DMS 273 treated with DMSO at 0.1 percent for 48 hours (cell line): ENCODE measurements at regions not wholly inside any gene's neighbourhood (a gene's known extent, or its start where the extent isn't known, plus 50 kb on each side); places are given as distances from the start of the nearest gene placed in this dataset.
"Not testable (repeated sequence)": the region's sequence is repeated elsewhere in the genome, so short reads cannot be mapped to it uniquely, and the experiment has no call there.

Experiments
- DNase-seq: peaks from one replicate; lab custom pipeline; 2025; lab: John Stamatoyannopoulos, UW

GRCh38 chr2:51779723-51780122 is 747.8 kb upstream of the NRXN1 start:
- not testable (repeated sequence) for DNase-seq

GRCh38 chr2:51778806-51779205 is 746.9 kb upstream of the NRXN1 start:
- DNase-seq, result no peak

- not testable (repeated sequence) for DNase-seq
These were observed 742.7 kb upstream of the NRXN1 start for GRCh38 chr2:51774606-51775005.

GRCh38 chr2:51760441-51760840 is 728.5 kb upstream of the NRXN1 start:
- DNase-seq, result no peak

GRCh38 chr2:51758081-51758480 is 726.1 kb upstream of the NRXN1 start:
- DNase-seq, result no peak

- no peak for DNase-seq
These were observed 702.2 kb upstream of the NRXN1 start for GRCh38 chr2:51734115-51734514.

GRCh38 chr2:51723691-51724090 is 691.8 kb upstream of the NRXN1 start:
- DNase-seq, result no peak

- DNase-seq, result no peak
These were observed 690.4 kb upstream of the NRXN1 start for GRCh38 chr2:51722311-51722710.

- DNase-seq, result no peak
These were observed 688.9 kb upstream of the NRXN1 start for GRCh38 chr2:51720826-51721225.

- no peak for DNase-seq
These were observed 686.9 kb upstream of the NRXN1 start for GRCh38 chr2:51718881-51719280.

- DNase-seq, result no peak
These were observed 685.4 kb upstream of the NRXN1 start for GRCh38 chr2:51717312-51717711.

- no peak for DNase-seq
These were observed 679.8 kb upstream of the NRXN1 start for GRCh38 chr2:51711766-51712165.

- no peak for DNase-seq
These were observed 678.3 kb upstream of the NRXN1 start for GRCh38 chr2:51710222-51710621.

GRCh38 chr2:51707625-51708024 is 675.7 kb upstream of the NRXN1 start:
- DNase-seq, result no peak

- DNase-seq, result no peak
These were observed 674.3 kb upstream of the NRXN1 start for GRCh38 chr2:51706220-51706619.

GRCh38 chr2:51705417-51705816 is 673.5 kb upstream of the NRXN1 start:
- no peak for DNase-seq

- no peak for DNase-seq
These were observed 666.1 kb upstream of the NRXN1 start for GRCh38 chr2:51698021-51698420.

GRCh38 chr2:51697095-51697494 is 665.2 kb upstream of the NRXN1 start:
- no peak for DNase-seq

- DNase-seq, result no peak
These were observed 663.6 kb upstream of the NRXN1 start for GRCh38 chr2:51695531-51695930.

GRCh38 chr2:51693640-51694039 is 661.7 kb upstream of the NRXN1 start:
- DNase-seq, result no peak

- no peak for DNase-seq
These were observed 649.9 kb upstream of the NRXN1 start for GRCh38 chr2:51681854-51682253.

GRCh38 chr2:51673628-51674027 is 641.7 kb upstream of the NRXN1 start:
- no peak for DNase-seq

- no peak for DNase-seq
These were observed 635.7 kb upstream of the NRXN1 start for GRCh38 chr2:51667679-51668078.

- DNase-seq, result no peak
These were observed 630.3 kb upstream of the NRXN1 start for GRCh38 chr2:51662187-51662586.

GRCh38 chr2:51657849-51658248 is 625.9 kb upstream of the NRXN1 start:
- DNase-seq, result no peak
